ENCODE measurements at regions not wholly inside any gene's neighbourhood (a gene's known extent, or its start where the extent isn't known, plus 50 kb on each side); places are given as distances from the start of the nearest gene placed in this dataset.

DNA sequence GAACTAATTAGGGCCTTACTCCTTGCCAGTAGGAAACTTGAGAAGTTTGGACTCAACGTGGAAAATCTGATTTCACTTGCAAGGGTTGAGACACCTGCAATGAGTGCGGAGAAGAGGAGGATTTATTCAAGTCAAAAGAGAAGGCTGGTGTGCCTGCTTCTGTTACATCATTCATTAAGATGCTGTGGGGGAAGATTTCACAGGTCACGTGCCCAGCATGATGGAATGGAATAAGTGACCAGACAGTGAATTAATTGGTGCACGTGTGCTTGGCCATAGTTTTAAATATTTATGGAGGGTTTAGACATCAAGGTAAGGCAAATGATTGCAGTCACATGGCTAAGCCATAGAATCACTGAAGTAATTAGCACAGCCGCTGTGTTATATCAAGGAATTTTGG, 155.0 kb downstream of the C7orf25 start:
- no peak for DNase-seq

- no peak for DNase-seq
These were observed 158.0 kb downstream of the C7orf25 start for GRCh38 chr7:42753811-42754363.

- DNase-seq, result no peak
These were observed 158.5 kb downstream of the C7orf25 start for GRCh38 chr7:42753367-42753766.

DNA sequence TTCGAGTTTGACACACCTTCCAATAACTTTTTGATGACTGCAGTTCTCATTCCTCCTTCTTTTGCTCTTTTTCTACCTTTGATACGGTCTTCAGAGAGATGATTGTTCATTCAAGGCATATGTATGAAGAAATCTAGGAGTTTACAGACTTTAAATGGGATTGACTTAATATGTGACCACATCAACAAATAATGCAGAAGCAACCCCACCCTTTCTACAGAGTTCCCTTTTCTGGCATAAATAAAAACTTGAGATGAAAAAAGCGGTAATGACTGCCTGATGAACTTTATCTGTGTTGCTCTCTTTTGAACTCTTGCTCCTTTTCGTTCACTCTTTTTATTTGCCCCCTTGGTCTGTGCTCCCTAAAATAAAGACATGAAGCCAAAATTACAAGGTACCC, 161.7 kb downstream of the C7orf25 start:
- DNase-seq, result no peak

GRCh38 chr7:42747044-42747443, 164.8 kb downstream of the C7orf25 start:
- no peak for DNase-seq

GRCh38 chr7:42746214-42746613, 165.7 kb downstream of the C7orf25 start:
- DNase-seq, result no peak

GRCh38 chr7:42745357-42746059, 166.4 kb downstream of the C7orf25 start:
- DNase-seq, result peak; percentile 9

GRCh38 chr7:42744746-42745145, 167.1 kb downstream of the C7orf25 start:
- no peak for DNase-seq

GRCh38 chr7:42743077-42743858, 168.6 kb downstream of the C7orf25 start:
- DNase-seq, result no peak

- DNase-seq, result no peak
These were observed 169.6 kb downstream of the C7orf25 start for GRCh38 chr7:42742318-42742717.

GRCh38 chr7:42740408-42740807, 171.5 kb downstream of the C7orf25 start:
- DNase-seq, result no peak

DNA sequence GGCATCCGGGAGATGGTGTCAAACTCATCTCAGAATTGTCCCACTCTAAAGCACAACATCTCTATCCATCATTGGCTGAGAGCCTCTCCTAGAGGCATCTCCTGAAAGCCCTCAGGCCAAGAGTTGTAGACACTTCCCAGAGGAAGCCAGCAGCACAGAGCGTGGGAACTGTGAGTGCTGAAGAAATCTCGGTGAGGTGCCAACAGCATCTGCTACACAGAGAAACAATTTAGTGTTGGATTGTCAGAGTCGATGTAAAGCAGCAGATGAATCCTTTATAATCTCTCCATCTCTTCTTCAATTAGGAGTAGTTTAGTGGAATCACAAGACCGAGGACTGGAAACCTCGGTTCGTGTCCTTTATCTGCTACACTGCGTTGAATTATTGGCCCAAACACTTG, 172.2 kb downstream of the C7orf25 start:
- DNase-seq, result no peak

DNA sequence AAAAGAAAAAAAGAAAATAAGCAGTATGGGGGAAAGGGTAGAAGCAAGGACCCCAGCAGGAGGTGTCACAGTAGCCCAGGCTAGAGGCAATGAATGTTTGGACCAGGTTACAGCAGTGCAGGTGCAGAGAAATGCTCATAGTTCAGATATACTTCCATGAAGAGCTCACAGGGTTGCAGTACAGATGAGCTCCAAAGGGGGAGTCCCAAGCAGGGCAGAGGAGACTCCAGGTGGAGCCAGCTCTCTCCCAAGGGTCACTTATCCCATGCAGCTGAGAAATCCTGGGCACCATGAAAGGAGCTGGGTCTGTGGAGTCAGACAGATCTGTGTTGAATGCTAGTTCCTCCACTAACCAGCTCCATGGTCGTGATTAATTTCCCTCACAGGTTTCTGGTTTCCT, 174.9 kb downstream of the C7orf25 start:
- DNase-seq, result no peak

GRCh38 chr7:42735081-42735480, 176.8 kb downstream of the C7orf25 start:
- DNase-seq, result no peak

DNA sequence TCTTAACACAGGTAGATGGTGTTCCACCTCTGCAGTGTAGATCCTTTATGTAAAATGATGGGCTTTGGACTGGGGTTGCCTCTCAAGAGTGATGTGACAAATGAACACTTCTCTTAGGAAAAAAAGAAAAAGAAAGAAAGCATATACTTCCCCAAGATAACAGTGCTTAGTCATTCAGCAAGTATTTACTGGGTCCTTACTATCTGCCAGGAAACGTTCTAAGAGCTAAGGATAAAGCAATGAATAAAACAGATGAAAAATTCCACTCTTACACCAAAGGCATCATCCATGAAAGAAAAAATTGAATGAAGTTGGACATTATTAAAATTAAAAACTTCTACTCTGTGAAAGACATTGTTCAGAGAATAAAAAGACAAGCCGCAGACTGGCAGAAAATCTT, 177.3 kb downstream of the C7orf25 start:
- no peak for DNase-seq

DNA sequence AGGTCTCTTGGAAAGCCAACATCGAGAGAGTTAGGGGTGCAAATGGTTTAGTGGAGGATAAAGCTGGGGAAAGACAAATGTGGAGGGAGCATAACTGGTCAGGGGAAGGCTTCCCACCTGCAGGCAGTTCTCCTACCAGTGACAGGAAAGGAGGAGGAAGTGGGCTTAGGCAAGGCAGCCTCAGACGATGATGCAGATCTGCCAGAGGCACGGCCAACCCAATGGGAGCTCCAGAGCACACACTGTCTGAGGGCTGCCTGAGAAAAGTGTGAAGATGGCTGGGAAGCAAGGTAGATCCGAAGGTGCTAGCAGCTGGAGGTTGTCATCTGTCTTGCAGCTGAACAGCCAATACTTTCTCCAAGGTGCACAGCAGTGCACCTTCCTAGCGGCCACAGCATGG, 178.8 kb downstream of the C7orf25 start:
- no peak for DNase-seq

DNA sequence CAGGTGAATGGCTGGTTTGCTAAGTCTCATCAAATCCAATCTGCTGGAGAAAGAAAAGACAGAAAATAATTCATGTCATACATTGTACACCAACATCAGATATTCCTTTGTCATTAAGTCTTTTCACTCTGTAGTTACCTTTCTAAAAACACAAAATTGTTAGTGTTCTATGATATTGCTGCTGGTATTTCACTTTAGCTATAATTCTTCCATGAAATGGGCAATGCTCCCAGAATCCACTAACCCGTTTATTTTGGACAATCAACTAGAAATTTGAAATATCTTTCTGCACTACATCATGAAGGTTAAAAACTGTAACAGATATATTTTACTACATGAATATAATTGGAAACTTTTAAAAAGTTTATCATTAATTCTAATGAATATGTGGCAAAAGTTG, 181.3 kb downstream of the C7orf25 start:
- no peak for DNase-seq

DNA sequence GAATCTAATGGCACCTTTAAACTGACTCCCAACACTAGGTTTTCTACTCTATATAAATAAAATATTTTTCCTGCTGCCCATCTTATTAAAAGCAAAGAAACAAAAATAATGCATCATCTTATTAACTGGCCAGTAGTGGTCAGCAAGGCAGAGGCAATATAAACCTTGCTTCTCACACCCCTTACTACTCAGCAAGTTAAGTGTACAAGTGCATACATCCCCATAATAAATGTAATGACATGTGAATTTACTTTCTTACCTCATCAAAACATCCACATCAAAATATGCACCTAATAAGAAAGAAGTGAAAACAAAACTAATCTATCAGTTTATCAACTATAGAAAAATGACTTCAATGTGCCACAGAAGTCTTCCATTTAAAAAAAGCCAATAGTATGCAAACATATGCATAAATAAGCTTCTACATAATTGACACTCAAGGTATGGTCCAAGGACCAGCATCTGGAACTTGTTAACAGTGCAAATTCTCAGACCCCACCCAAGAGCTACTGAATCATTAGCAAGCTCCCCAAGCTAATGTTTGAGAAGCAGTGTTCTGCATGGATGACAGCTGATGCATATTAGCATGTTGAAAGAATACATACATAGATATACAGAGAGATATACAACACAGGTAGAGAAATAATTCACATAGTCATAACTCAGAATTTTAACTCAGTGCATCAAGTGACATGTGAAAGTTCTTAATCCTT, 182.7 kb downstream of the C7orf25 start:
- DNase-seq, result no peak

DNA sequence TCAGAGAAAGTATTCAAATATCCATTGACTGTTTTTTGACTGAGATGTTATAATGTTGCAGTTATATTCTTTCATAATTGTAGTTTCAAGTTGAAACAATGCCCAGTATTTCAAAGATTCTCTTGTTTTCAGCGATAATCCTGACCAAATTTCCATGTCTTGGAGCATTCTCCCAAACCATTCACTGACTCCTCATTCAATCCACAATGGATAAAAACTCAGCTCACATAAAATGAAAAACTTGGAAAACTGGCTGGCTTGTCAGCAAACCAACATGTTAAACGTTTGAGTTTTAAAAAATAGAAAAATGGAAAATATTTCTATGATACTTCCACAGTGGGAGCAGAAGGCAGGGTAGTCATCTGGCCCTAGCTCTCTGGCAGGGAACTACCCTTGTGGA, 184.4 kb downstream of the C7orf25 start:
- DNase-seq, result no peak

GRCh38 chr7:42726066-42726785, 185.6 kb downstream of the C7orf25 start:
- no peak for DNase-seq

- no peak for DNase-seq
These were observed 189.2 kb downstream of the C7orf25 start for GRCh38 chr7:42722716-42723115.

DNA sequence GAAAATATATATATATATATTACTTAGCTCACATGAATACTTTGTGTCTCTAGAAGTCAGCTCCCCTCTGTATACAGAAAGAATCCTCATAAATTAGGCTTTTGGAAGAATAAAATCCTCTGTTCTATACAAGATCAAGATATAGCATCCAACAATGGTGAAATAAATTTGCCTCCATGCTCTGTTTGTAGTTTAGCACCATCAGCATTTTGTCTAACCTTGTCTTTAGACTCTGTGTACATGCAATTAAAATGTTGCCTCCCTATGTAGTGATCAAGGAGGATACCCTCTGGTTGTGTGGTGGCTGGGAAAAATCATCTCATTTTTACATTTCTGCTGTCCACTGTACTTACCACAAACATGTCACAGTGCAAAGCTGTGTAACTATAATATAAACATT, 189.7 kb downstream of the C7orf25 start:
- no peak for DNase-seq

All from CD4-positive, alpha-beta T cell treated with Interleukin-4 for 4 hours (primary cell).